PC-9 (cell line): ENCODE measurements at regions not wholly inside any gene's neighbourhood (a gene's known extent, or its start where the extent isn't known, plus 50 kb on each side); places are given as distances from the start of the nearest gene placed in this dataset.

Experiments used
- CTCF ChIP-seq: fragments of 200-600 bp; sonication (generic); conservative IDR thresholded peaks from 2 replicates; pipeline ENCODE4 v1.6.1; 2017; ENCODE audit warnings: mixed run types, antibody characterized with exemption, mild to moderate bottlenecking, moderate library complexity
- EZH2 ChIP-seq: fragments of 200-600 bp; sonication (generic); IDR thresholded peaks from 2 replicates; pipeline ENCODE4 v1.8.0; 2017; ENCODE audit warnings: antibody characterized with exemption, low read depth

- TF ChIP-seq EZH2 (no peak), CTCF (no peak)
Observed at GRCh38 chr5:5079876-5080275, 60.3 kb upstream of the ADAMTS16 start.
